ENCODE measurements at regions not wholly inside any gene's neighbourhood (a gene's known extent, or its start where the extent isn't known, plus 50 kb on each side); places are given as distances from the start of the nearest gene placed in this dataset.

DNA sequence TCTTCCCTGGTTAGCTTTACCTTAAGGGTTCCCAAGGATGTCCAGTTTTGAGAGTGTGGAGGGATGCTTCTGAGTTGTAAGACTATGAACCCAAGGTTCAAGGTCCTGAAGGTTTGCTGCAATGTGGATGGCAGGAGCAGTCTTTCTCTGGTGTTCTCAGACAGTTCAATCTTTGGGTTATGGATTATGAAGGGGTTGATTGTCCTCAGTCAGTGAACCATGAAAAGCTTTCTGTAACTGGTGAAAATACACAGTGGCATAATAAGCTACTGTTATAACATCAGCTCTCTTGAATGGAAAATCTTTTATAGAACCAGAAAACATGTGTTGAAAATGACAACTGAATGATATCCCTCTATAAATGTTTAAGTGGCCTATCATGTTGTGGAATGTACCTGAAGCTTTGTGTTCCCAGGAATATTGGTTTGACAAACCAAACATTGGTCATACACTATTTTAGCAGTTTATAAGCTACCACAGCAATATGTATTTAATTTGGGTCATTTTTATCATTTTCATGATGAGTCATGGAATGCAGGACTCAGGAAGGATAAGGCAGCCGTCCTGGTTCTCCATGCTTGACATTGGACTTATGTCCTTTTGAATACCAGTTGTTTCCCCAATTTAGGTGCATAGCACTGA, 1041.8 kb upstream of the ARRDC3 start:
- no peak for DNase-seq (ENCODE audit: low read depth, low spot score)

DNA sequence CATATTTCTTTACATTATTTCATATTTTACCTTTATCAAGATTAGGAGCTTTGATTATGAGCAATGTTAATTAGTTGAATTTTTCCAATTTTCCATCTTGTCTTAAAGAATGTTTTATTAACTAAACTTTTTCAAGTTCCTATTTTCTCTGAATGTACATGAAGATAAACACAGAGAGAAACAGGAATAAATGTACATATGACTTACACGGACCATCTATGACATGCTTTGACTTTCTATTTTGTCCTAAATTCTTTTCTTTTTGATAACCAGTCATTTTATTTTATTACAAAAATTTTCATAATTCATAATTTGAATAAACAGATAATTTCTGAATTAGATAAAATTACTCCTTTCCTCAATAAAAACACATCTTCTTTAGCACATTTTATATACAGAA, 1038.8 kb upstream of the ARRDC3 start:
- DNase-seq (ENCODE audit: low read depth, low spot score), result peak; percentile 9

DNA sequence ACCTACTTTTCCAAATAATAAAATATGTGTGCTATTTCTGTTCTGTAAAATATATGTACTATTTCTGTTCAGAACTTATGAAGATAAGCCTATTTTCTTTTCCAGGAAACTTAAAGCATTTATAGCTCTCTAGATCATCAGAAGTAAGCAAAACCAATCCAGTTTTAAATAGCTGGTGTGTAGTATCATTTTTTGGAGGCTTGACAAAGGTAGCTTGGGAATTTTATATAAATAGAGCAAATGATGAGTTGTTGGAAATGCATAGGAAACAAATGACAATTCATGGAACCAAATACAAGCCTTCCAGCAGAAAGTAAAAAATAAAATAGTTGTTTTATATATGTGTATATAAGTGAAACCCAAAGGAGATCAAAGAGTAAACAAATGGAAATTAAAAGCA, 1038.1 kb upstream of the ARRDC3 start:
- DNase-seq (ENCODE audit: low read depth, low spot score), result no peak

DNA sequence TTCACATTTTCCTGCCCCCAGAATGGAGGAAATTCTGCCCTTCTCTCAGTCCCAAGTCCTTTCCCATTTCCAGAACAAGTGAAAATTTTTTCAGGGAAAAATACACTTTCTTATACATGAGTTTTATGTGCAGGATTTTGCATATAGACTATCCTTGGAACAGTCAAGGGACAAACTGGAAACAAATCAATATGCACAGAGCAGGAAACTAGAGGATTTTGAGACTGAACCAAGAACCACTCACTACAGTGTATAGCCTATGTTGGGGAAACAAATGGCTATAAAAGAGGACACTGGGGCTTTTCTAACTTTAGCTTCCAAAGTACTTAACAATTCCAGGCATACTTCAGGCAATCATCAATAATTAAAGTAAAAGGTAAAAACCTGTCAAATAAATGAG, 1036.1 kb upstream of the ARRDC3 start:
- DNase-seq (ENCODE audit: low read depth, low spot score), result no peak

DNA sequence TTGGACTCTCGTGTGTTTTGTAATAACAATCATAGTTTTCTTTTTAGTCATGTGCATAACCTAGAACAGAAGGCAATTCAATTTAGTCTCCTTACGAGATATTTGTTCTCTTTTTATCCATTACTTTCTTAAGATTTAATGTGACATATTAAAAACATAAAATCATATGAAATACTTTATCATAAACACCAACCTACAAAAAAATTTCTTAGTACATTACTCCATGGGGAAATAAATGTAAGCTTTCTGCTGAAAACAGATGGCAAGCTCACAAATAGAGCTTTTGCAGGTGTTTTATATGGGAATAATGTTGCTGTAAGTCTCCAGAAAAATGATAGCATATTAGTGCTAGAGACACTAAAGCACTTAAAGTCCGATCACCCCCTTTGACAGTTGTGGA, 1035.2 kb upstream of the ARRDC3 start:
- no peak for DNase-seq (ENCODE audit: low read depth, low spot score)

DNA sequence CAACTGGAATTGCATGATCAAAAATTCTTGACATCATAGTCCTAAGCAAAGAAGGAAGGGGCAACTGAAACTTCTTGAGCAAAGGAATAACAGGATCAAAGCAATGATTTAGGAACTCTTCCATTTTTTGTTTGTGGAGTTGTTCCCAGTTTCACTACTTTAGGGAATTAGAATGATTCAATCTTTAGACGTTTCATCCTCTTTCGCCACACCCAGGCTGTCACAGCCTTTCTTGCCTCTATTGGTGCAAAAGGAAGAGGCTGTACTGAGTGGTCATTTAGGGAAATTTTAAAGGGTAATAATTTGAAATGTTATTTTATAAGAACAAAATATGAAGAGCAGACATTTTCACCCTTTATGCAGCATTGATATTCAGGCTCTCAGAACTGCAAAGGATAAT, 1026.0 kb upstream of the ARRDC3 start:
- no peak for DNase-seq (ENCODE audit: low read depth, low spot score)

DNA sequence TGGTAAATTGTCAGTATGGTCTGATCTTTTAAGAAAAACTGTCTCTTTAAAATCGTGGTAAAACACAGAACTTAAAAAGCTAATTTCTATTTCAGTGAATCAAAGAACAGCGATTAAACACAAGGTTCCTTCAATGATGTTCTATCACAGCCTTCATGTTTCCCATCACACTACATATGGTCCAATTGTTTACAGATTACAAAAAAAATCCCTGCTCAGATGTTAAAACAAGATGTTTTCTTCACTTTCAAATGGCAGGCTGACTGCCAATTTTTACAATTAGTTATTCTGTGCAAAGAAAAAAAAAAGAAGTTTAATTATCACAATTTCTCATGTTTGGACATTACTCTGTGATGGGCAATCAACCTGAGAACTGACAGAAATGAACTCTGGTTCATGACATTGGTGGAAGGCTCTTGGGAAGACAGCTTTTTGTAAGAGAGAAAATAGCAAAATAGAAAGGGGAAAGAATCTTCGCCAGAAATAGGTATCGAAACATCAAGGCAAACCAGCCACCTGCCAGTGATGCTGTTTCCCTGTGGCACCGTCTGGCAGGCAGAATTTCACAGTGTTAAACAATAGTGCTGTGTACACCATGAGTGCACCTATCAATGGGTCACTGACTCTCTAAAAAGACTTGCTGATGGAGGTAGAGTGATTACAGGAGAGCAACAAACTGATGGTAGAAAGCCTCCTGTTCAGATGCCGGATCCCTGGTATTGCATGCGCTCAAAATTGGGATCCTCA, 1020.0 kb upstream of the ARRDC3 start:
- DNase-seq (ENCODE audit: low read depth, low spot score), result no peak

DNA sequence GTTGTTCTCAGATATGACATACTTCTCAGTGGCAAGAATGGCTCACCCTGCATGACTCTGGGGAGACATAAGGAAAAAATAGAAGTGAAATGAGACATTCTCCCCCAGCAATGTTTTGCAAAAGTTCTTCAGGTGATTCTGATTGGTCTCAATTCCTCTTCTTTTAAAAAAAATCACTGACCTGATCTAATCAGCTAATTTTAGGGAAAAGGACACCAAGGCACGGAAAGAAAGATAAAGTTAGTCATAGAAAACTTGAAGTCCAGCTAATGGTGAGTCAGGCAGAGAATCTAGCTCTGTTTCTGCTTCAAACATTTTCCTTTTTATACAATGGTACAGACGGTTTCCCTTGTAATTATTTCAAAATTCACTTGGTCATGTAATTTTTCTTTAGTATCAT, 1018.9 kb upstream of the ARRDC3 start:
- DNase-seq (ENCODE audit: low read depth, low spot score), result peak; percentile 36

DNA sequence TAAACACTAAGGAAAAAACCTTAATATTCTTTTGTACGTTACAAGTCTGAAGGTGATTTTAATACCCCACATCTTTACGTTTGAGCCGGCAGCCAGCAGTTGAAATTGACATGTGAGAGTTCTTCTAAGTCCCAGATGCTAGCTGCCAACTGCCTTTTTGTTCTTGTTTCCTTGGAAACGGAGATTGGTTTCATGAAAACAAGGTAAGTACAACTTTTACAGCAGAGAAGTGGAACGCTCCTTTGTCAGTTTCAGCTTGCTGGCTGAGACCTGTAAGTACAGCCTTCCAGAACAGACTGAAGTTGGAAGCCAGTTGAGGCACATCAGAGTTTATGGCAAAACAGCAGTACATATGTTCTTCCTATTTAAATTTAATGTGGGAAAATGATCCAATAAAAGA, 1018.4 kb upstream of the ARRDC3 start:
- DNase-seq (ENCODE audit: low read depth, low spot score), result peak; percentile 87

DNA sequence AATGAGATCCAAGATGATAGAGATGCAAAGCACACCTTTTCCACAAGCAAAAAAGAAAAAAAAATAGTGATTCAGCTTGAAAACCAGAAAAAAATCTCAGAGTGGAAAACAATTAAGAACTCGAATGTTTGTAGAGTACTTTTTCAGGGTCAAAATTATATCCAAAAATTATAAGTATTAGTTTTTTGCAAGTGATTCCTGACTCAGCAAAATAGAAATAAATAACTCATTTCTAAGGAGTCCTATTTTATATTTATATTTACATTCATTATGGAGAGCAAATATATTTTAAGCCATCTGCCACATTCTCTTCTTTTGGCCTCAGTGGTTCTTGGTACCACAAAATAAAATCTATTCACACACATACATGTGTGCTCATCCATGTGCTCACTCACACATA, 1011.8 kb upstream of the ARRDC3 start:
- DNase-seq (ENCODE audit: low read depth, low spot score), result no peak

DNA sequence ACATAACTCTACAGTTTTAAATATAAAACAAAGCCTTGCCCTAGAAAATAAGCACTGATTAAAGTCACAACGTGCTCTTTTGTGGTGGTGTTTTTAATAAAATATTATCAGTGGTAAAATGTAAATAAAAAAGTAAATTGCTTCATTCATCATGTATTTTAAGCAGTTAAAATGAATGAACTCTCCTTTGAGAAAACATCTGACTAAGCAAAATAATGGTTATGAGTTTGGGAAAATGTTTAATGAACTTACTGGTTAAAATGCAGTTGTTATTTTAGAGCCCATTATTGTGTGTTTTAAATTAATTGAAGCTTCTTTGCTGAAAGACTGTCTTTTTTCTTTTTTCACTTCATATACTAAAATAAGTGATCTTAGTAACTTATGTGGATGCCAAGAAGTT, 1007.5 kb upstream of the ARRDC3 start:
- no peak for DNase-seq (ENCODE audit: low read depth, low spot score)

DNA sequence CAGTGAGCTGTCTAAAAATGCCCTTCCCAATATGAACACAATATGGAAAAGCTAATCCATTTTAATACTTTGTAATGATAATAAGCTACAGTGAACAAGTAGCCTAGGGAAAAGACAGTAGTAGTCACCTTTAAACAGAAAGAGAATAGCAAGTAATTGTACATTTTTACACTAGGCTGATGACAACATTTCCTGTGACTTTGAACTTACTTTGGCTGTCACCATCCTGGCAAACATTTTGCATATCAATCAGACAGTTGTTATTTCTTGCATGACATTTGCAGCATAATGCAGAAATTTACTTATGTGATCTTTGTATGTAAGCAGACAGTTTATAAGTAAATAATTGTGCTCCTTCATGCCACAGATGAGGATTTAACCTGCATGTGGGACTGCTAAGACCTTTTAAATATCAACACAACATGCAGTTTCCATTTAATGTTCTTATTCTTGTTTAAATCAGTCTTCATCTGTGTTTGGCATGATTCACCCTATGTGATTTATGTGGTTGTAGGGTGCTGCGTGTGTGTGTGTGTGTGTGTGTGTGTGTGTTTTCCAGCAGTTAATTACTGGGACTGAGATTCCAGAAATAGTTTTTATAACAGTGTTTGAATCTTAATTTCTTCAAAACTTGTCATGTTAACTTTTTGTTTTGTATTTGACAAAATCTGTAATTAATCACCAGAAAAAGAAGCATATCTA, 997.1 kb upstream of the ARRDC3 start:
- peak; percentile 29 for DNase-seq (ENCODE audit: low read depth, low spot score)

DNA sequence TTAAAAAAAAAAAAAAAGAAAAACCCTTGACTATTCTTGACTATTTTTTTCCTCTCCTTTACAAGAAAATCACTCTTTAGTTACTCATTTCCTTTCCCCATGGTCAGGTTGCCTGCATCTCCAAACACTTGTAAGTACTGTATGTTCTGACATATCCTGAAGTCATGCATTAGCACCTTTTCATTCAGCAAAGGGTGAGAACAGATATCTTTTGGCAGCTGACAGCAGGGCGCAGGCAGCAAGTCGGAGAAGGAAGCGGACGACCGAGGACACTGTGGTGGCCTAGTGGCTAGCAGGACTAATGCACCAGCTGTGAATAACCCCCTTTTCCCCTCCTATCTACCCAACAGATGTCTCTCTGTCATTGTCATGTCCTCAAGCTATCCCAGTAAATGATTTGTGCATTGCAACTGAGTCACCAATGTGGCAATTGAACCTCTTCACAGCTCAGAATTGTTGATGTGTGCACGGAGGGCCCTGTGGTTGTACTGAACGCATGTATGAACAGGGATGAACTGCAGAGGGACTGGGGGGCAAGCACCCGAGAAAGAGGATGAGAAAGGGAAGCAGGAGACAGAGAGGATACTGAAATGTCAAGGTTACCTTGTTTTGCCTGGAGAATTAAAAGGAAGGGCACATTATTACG, 996.0 kb upstream of the ARRDC3 start:
- DNase-seq (ENCODE audit: low read depth, low spot score), result peak; percentile 13

DNA sequence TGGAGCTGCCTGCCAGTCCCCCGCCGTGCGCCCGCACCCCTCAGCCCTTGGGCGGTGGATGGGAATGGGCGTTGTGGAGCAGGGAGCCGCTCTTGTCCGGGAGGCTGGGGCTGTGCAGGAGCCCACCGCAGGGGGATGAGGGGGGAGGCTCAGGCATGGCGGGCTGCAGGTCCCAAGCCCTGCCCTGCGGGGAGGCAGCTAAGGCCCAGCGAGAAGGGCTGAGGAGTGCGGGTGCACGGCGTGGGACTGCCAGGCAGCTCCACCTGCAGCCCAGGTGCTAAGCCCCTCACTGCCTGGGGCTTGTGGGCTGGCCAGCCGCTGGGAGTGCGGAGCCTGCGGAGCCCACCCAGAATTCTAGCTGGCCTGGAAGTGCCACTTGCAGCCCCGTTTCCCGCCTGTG, 991.7 kb upstream of the ARRDC3 start:
- DNase-seq (ENCODE audit: low read depth, low spot score), result no peak

DNA sequence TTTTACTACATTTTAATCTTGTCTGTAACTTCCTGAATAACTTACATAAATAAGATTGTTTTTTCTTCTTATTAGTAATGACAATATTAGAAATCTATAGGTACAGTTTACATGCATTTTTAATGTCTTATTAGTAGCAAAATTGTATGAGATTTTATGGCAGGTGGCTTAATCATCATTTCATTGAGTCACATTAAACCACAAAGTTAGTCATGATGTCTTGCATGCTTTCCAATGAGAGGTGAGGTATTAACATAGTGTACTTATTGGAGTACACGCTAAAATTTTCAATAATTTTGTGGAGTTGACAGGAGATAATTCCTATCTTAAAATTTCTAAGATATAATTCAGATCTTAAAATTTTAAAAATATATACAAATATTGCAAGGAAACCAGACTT, 989.6 kb upstream of the ARRDC3 start:
- peak; percentile 21 for DNase-seq (ENCODE audit: low read depth, low spot score)

DNA sequence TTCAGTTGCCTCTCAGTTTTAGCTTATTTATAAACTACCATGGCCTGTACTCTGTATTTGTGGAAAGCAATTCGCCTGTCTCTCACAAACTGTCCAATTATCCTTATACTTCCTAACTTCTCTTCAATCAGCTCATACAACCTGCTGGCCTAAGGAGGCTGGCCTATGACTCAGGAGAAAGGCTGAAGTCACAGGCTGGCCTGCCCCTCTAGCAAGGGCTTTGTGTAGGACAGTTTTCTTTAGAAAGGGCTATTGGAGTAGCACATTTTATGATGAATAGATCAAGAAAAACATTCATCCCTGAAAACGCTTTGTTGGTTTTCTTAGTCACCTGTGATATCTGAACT, 988.7 kb upstream of the ARRDC3 start:
- DNase-seq (ENCODE audit: low read depth, low spot score), result peak; percentile 45

DNA sequence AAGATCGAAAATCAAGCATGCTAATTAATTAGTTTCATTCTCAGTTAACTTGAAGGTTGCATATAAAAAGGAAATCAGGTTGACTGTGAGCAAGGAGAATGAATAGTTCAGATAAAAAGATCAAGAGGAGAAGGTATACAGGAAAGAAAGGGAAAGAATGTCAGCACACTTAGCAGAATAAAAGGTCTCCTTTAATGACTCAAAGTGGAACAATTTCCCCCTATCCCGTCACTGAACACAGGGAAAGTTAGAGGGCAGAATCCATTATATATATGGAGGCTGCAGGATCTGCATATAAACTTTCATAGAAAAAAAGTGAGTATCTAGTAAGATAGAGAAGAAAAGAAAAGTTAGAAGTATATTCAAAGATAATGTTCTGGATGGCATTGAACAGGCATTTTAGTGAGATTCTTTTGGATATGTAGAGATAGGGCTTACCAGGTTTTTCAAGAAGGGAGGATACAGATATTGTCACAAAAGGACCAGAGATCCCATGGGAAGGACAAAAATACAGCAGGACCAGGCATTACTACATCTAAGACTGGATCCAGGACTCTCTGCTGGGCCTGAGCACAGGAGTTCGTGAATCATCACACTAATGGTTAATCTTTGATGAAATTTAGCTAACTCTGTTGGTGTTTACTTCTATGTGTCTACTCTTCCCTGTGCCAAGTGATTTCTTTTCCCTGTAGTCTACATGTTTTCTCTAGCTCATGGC, 988.2 kb upstream of the ARRDC3 start:
- DNase-seq (ENCODE audit: low read depth, low spot score), result peak; percentile 15

DNA sequence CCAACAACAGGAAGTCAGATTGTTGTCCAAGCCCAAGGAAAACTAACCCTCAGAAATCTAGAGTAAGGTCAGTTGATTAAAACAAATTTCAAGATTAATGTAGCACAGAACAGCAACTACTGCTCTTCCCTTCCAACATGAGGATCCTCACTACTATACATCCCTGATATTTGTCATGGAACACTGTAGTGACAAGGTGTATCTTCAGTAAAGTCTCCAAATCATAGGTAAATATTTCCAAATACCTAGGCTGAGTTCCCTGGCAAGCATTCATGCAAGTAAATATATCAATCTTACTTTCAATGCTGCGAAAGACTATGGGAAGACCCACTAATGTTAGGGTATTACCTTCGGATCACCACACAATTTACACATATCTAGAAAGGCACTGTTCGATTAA, 986.9 kb upstream of the ARRDC3 start:
- no peak for DNase-seq (ENCODE audit: low read depth, low spot score)

DNA sequence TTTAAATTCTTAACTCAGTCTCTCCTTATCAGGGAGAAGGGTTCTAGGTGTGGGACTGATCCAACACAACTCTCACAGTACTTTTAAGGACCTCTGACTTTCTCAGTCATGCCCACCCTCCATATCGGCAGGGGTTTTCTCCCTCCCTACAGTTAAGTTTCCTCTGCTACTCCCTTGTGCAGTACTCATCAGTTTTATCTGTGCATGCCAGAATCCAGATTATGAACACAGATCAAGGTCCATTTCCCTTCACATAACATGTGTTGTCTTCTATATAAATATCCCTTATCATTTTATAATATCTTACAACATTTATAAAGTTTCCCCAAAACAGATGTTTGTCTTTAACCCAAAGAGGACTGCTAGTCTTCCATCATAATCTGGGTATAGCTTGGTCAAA, 986.5 kb upstream of the ARRDC3 start:
- no peak for DNase-seq (ENCODE audit: low read depth, low spot score)

DNA sequence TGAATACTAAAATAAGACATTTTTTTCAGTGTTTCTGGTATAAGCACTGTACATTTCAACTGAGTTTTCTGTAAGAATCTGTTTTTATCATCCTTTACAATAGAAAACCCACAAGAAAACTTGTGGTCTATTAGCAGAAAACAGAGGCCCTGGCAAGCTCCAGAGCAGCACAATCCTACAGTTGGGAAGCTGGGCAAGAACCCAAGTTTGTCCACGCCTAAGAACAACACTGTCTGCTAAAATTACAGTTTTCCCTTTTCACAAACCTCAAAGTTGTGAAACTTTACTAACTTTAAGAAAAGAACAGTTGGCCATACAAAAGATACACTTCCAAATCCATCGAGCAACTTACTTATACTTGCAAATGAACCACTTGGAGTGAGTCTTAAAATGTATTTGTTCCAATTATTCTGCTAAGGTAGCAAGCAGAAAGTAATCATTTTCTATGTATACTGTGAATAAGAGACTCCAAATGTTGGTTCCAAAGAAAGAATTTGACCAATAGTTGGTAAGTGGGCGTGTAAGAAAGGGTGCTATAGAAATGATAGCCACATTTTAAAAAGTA, 982.0 kb upstream of the ARRDC3 start:
- DNase-seq (ENCODE audit: low read depth, low spot score), result peak; percentile 90
